ENCODE measurements at regions not wholly inside any gene's neighbourhood (a gene's known extent, or its start where the extent isn't known, plus 50 kb on each side); places are given as distances from the start of the nearest gene placed in this dataset.

- TF ChIP-seq CTCF (IDR thresholded peaks at IDR 0.05) (no peak), ZFX (IDR thresholded peaks at IDR 0.05; ENCODE audit: borderline replicate concordance) (no peak)
Measured at GRCh38 chr3:145911016-145911415, 250.0 kb downstream of the PLOD2 start.

Data from 22Rv1 (cell line).